IMR-90 (cell line): ENCODE measurements at regions not wholly inside any gene's neighbourhood (a gene's known extent, or its start where the extent isn't known, plus 50 kb on each side); places are given as distances from the start of the nearest gene placed in this dataset.
A peak's percentile ranks its signal among the peaks of the same experiment; 100 is the strongest.

Experiments
- BHLHE40 ChIP-seq: fragments of 150-350 bp; IDR thresholded peaks from 2 replicates; pipeline ENCODE4 v1.6.1; 2016; ENCODE audit warnings: mild to moderate bottlenecking, low read depth, low read length
- CEBPB ChIP-seq: IDR thresholded peaks from 2 replicates; pipeline ENCODE4 v1.6.1; 2012; ENCODE audit warnings: low read depth, low read length, improper control_type of control experiment
- FOS ChIP-seq: fragments of 150-350 bp; IDR thresholded peaks from 2 replicates; pipeline ENCODE4 v1.6.1; 2016; ENCODE audit warnings: low read depth, low read length
- MXI1 ChIP-seq: IDR thresholded peaks from 2 replicates; pipeline ENCODE4 v1.6.1; 2012; ENCODE audit warnings: low read depth, mild to moderate bottlenecking, low read length, moderate library complexity, borderline replicate concordance
- POLR2A ChIP-seq: IDR thresholded peaks from 2 replicates; pipeline ENCODE4 v1.6.1; 2012; ENCODE audit warnings: mild to moderate bottlenecking, low read depth, low read length
- RAD21 ChIP-seq: IDR thresholded peaks from 2 replicates; pipeline ENCODE4 v1.6.1; 2012; ENCODE audit warnings: low read length, improper control_type of control experiment
- RCOR1 ChIP-seq: IDR thresholded peaks from 2 replicates; pipeline ENCODE4 v1.6.1; 2012; ENCODE audit warnings: mild to moderate bottlenecking, low read length, improper control_type of control experiment; ENCODE audit not compliant: insufficient replicate concordance
- SMC3 ChIP-seq: fragments of 150-350 bp; IDR thresholded peaks from 2 replicates; pipeline ENCODE4 v1.6.1; 2016; ENCODE audit warnings: low read depth, mild to moderate bottlenecking, antibody characterized with exemption, low read length, moderate library complexity
- USF2 ChIP-seq: fragments of 150-350 bp; IDR thresholded peaks from 2 replicates; pipeline ENCODE4 v1.6.1; 2017; ENCODE audit warnings: mild to moderate bottlenecking, antibody characterized with exemption, low read length, low read depth
- TF ChIP-seq, protein P1 (sequence below): conservative IDR thresholded peaks from 2 replicates; pipeline ENCODE4 v1.5.1; 2012; ENCODE audit warnings: mild to moderate bottlenecking, low read depth, low read length, improper control_type of control experiment

DNA sequence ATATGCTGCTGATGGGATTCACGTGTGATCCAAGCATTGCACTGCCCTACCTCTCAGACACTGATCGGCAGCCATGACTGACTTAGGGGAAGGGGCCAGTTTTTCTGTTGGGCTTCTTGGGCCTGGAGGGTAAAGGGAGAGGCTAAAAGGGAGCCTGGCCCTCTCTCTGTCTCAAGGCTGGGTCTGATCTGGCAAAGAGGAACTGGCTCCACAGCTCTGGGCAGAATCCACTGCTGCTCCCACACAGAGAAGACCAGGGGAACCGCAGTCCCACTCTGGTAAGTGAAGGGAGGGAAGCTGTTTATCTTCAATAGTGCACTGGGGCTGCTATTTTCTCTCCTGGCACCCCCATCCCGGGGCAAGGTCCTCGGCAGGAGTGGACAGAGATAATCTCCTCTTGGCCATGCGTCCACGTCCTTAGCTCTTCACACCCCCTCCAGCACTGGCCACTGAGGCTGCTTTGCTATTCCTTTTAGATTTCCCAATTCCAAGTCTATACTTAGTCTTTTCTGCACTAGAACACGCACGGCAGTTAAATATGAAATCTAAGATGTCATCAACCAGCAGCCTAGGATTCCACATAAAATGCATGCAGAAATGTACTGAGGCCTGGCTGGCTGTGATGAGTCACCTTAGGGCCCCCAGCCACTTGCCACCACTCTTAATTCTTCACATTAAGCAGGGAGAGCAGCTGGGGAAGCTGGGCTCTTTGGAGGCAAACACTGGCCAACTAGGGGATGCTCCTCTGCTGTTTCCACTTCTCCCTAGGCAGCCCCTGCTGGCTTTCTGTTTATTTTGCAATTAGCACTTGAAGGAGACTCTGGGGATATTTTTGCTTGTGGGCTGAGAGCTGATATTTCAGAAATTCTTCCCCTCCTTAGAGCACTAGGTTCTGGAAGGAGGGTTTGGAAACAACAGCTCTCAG, 87.8 kb upstream of the ARMC2 start:
- TF ChIP-seq, protein P1, sequence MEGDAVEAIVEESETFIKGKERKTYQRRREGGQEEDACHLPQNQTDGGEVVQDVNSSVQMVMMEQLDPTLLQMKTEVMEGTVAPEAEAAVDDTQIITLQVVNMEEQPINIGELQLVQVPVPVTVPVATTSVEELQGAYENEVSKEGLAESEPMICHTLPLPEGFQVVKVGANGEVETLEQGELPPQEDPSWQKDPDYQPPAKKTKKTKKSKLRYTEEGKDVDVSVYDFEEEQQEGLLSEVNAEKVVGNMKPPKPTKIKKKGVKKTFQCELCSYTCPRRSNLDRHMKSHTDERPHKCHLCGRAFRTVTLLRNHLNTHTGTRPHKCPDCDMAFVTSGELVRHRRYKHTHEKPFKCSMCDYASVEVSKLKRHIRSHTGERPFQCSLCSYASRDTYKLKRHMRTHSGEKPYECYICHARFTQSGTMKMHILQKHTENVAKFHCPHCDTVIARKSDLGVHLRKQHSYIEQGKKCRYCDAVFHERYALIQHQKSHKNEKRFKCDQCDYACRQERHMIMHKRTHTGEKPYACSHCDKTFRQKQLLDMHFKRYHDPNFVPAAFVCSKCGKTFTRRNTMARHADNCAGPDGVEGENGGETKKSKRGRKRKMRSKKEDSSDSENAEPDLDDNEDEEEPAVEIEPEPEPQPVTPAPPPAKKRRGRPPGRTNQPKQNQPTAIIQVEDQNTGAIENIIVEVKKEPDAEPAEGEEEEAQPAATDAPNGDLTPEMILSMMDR: no peak
- no peak for TF ChIP-seq POLR2A
- TF ChIP-seq USF2: no peak
- no peak for TF ChIP-seq RAD21
- TF ChIP-seq CEBPB: no peak
- no peak for TF ChIP-seq RCOR1
- no peak for TF ChIP-seq SMC3
- TF ChIP-seq BHLHE40: no peak
- TF ChIP-seq MXI1: no peak
- TF ChIP-seq FOS: 0 out of 2 replicates have a peak, but pooled peaks have one; percentile 14
